ENCODE measurements at regions not wholly inside any gene's neighbourhood (a gene's known extent, or its start where the extent isn't known, plus 50 kb on each side); places are given as distances from the start of the nearest gene placed in this dataset.

- Mint-ChIP-seq H3K27ac (no peak overlapping the region), H3K4me3 (no peak overlapping the region), H3K9me3 (0 out of 2 replicates have a peak, but pooled peaks cover 3% of the 10 kb centered on the region), H3K4me1 (no peaks in the 10 kb centered on the region), H3K36me3 (no peaks in the 10 kb centered on the region), H3K27me3 (ENCODE audit: low read depth) (no peaks in the 10 kb centered on the region; the same call in 1 of the 2 replicates)
- ChIA-PET CTCF (no interaction called here), POLR2A (no interaction called here)
- ATAC-seq (no peak), DNase-seq (ENCODE audit: low spot score) (no peak)
- TF ChIP-seq ZNF423 (CRISPR knock-in tag; IDR thresholded peaks at IDR 0.05): no peak
- no peak for TF ChIP-seq ZBTB21 (CRISPR knock-in tag; IDR thresholded peaks at IDR 0.05; ENCODE audit: borderline replicate concordance)
- TF ChIP-seq PRDM15 (CRISPR knock-in tag; IDR thresholded peaks at IDR 0.05): no peak
- no peak for TF ChIP-seq PRRX2 (CRISPR knock-in tag; IDR thresholded peaks at IDR 0.05)
- no peak for TF ChIP-seq USF1 (CRISPR knock-in tag; IDR thresholded peaks at IDR 0.05)
- no peak for TF ChIP-seq GRHL2 (CRISPR knock-in tag; IDR thresholded peaks at IDR 0.05; ENCODE audit: insufficient replicate concordance, severe bottlenecking)
- TF ChIP-seq CDX4 (CRISPR knock-in tag; IDR thresholded peaks at IDR 0.05; ENCODE audit: borderline replicate concordance): no peak
- no peak for TF ChIP-seq ZMAT4 (CRISPR knock-in tag; IDR thresholded peaks at IDR 0.05)
- TF ChIP-seq ELF4 (CRISPR knock-in tag; IDR thresholded peaks at IDR 0.05; ENCODE audit: low read depth): no peak
- no peak for TF ChIP-seq HMGA2 (CRISPR knock-in tag; IDR thresholded peaks at IDR 0.05)
- no peak for TF ChIP-seq ZNF416 (CRISPR knock-in tag; IDR thresholded peaks at IDR 0.05)
- no peak for TF ChIP-seq TEAD1 (CRISPR knock-in tag; IDR thresholded peaks at IDR 0.05)
- TF ChIP-seq ZNF512 (CRISPR knock-in tag; IDR thresholded peaks at IDR 0.05; ENCODE audit: borderline replicate concordance): no peak
Observed at GRCh38 chr15:101543926-101544612, 54.6 kb upstream of the PCSK6 start.

GRCh38 chr15:101543431-101543830 is 53.9 kb upstream of the PCSK6 start:
- ATAC-seq: no peak
- no peaks in the 10 kb centered on the region; the same call in 1 of the 2 replicates for H3K27me3 Mint-ChIP-seq (ENCODE audit: low read depth)
- CTCF ChIA-PET: no interaction called here
- no peak overlapping the region for H3K4me3 Mint-ChIP-seq
- 0 out of 2 replicates have a peak, but pooled peaks cover 3% of the 10 kb centered on the region for H3K9me3 Mint-ChIP-seq
- no peak for DNase-seq (ENCODE audit: low spot score)
- no peaks in the 10 kb centered on the region for H3K36me3 Mint-ChIP-seq
- no peak overlapping the region for H3K27ac Mint-ChIP-seq
- POLR2A ChIA-PET: no interaction called here
- no peaks in the 10 kb centered on the region for H3K4me1 Mint-ChIP-seq
- TF ChIP-seq E2F4 (CRISPR knock-in tag; IDR thresholded peaks at IDR 0.05; ENCODE audit: borderline replicate concordance, low read depth) (no peak), ZNF121 (CRISPR knock-in tag; IDR thresholded peaks at IDR 0.05) (no peak), ZBTB43 (CRISPR knock-in tag; IDR thresholded peaks at IDR 0.05) (no peak), CREM (CRISPR knock-in tag; IDR thresholded peaks at IDR 0.05) (no peak), ZNF317 (CRISPR knock-in tag; IDR thresholded peaks at IDR 0.05; ENCODE audit: borderline replicate concordance, low read depth) (no peak), GABPB1 (CRISPR knock-in tag; IDR thresholded peaks at IDR 0.05) (no peak), NR3C1 (CRISPR knock-in tag; conservative IDR thresholded peaks at IDR 0.05; ENCODE audit: low read depth) (no peak), HMGXB4 (CRISPR knock-in tag; IDR thresholded peaks at IDR 0.05) (no peak), RELA (CRISPR knock-in tag; IDR thresholded peaks at IDR 0.05; ENCODE audit: borderline replicate concordance) (no peak)
